Right hindlimb (tissue), 1 donor: ENCODE measurements at regions not wholly inside any gene's neighbourhood (a gene's known extent, or its start where the extent isn't known, plus 50 kb on each side); places are given as distances from the start of the nearest gene placed in this dataset.

ENCODE experiments used
- DNase-seq: peaks from one replicate; pipeline ENCODE4 v3.0.0-alpha.2; 2018

GRCh38 chr10:76733441-76733936 lies 904.1 kb downstream of the KCNMA1 start:
- DNase-seq, result no peak

- DNase-seq, result no peak
Measured at GRCh38 chr10:76732306-76732705, 905.3 kb downstream of the KCNMA1 start.

- peak; percentile 27 for DNase-seq
Measured at GRCh38 chr10:76729841-76730487, 907.6 kb downstream of the KCNMA1 start.

- no peak for DNase-seq
Measured at GRCh38 chr10:76729346-76729745, 908.3 kb downstream of the KCNMA1 start.

GRCh38 chr10:76727038-76727437 lies 910.6 kb downstream of the KCNMA1 start:
- no peak for DNase-seq

GRCh38 chr10:76723844-76724243 lies 913.8 kb downstream of the KCNMA1 start:
- no peak for DNase-seq

GRCh38 chr10:76721891-76722505 lies 915.6 kb downstream of the KCNMA1 start:
- DNase-seq, result no peak

- no peak for DNase-seq
Measured at GRCh38 chr10:76719006-76719405, 918.6 kb downstream of the KCNMA1 start.

- DNase-seq, result no peak
Measured at GRCh38 chr10:76717141-76717540, 920.5 kb downstream of the KCNMA1 start.

GRCh38 chr10:76711222-76711997 lies 926.2 kb downstream of the KCNMA1 start:
- no peak for DNase-seq

- no peak for DNase-seq
Measured at GRCh38 chr10:76700241-76700640, 937.4 kb downstream of the KCNMA1 start.

- no peak for DNase-seq
Measured at GRCh38 chr10:76697923-76698322, 939.7 kb downstream of the KCNMA1 start.

- DNase-seq, result no peak
Measured at GRCh38 chr10:76695069-76695468, 942.5 kb downstream of the KCNMA1 start.

GRCh38 chr10:76686201-76686600 lies 951.4 kb downstream of the KCNMA1 start:
- DNase-seq, result no peak

GRCh38 chr10:76684968-76685367 lies 952.6 kb downstream of the KCNMA1 start:
- DNase-seq, result no peak

GRCh38 chr10:76681153-76681552 lies 956.5 kb downstream of the KCNMA1 start:
- DNase-seq, result no peak

GRCh38 chr10:76679030-76679429 lies 958.6 kb downstream of the KCNMA1 start:
- no peak for DNase-seq

- peak; percentile 82 for DNase-seq
Measured at GRCh38 chr10:76675951-76676587, 961.5 kb downstream of the KCNMA1 start.

GRCh38 chr10:76675561-76675950 lies 962.1 kb downstream of the KCNMA1 start:
- DNase-seq, result no peak

- DNase-seq, result peak; percentile 29
Measured at GRCh38 chr10:76667408-76668370, 969.9 kb downstream of the KCNMA1 start.

GRCh38 chr10:76666891-76667290 lies 970.7 kb downstream of the KCNMA1 start:
- DNase-seq, result no peak

- DNase-seq, result no peak
Measured at GRCh38 chr10:76665029-76665428, 972.6 kb downstream of the KCNMA1 start.
